ENCODE measurements at regions not wholly inside any gene's neighbourhood (a gene's known extent, or its start where the extent isn't known, plus 50 kb on each side); places are given as distances from the start of the nearest gene placed in this dataset.

GRCh38 chr12:90078344-90078743, 369.7 kb upstream of the ATP2B1 start:
- DNase-seq (ENCODE audit: low read depth), result no peak

- DNase-seq (ENCODE audit: low read depth), result peak; percentile 40
Measured at GRCh38 chr12:90077756-90078155, 369.1 kb upstream of the ATP2B1 start.

GRCh38 chr12:90076851-90077319, 368.2 kb upstream of the ATP2B1 start:
- DNase-seq (ENCODE audit: low read depth), result no peak

- DNase-seq (ENCODE audit: low read depth), result no peak
Measured at GRCh38 chr12:90075685-90076084, 367.0 kb upstream of the ATP2B1 start.

- DNase-seq (ENCODE audit: low read depth), result no peak
Measured at GRCh38 chr12:90074086-90074485, 365.4 kb upstream of the ATP2B1 start.

- no peak for DNase-seq (ENCODE audit: low read depth)
Measured at GRCh38 chr12:90071996-90072395, 363.4 kb upstream of the ATP2B1 start.

GRCh38 chr12:90069711-90070110, 361.1 kb upstream of the ATP2B1 start:
- DNase-seq (ENCODE audit: low read depth), result no peak

GRCh38 chr12:90067791-90068190, 359.2 kb upstream of the ATP2B1 start:
- DNase-seq (ENCODE audit: low read depth), result no peak

GRCh38 chr12:90064852-90065801, 356.5 kb upstream of the ATP2B1 start:
- peak; percentile 26 for DNase-seq (ENCODE audit: low read depth)

- DNase-seq (ENCODE audit: low read depth), result peak; percentile 19
Measured at GRCh38 chr12:90062799-90063198, 354.2 kb upstream of the ATP2B1 start.

GRCh38 chr12:90061809-90062208, 353.2 kb upstream of the ATP2B1 start:
- DNase-seq (ENCODE audit: low read depth), result peak; percentile 59

- DNase-seq (ENCODE audit: low read depth), result no peak
Measured at GRCh38 chr12:90060031-90060430, 351.4 kb upstream of the ATP2B1 start.

- peak; percentile 93 for DNase-seq (ENCODE audit: low read depth)
Measured at GRCh38 chr12:90058704-90059103, 350.1 kb upstream of the ATP2B1 start.

- DNase-seq (ENCODE audit: low read depth), result peak; percentile 70
Measured at GRCh38 chr12:90055071-90055470, 346.4 kb upstream of the ATP2B1 start.

- no peak for DNase-seq (ENCODE audit: low read depth)
Measured at GRCh38 chr12:90048918-90049317, 340.3 kb upstream of the ATP2B1 start.

GRCh38 chr12:90045559-90045958, 336.9 kb upstream of the ATP2B1 start:
- DNase-seq (ENCODE audit: low read depth), result peak; percentile 19

- DNase-seq (ENCODE audit: low read depth), result no peak
Measured at GRCh38 chr12:90044069-90044468, 335.4 kb upstream of the ATP2B1 start.

GRCh38 chr12:90042920-90043641, 334.4 kb upstream of the ATP2B1 start:
- peak; percentile 69 for DNase-seq (ENCODE audit: low read depth)

- peak; percentile 29 for DNase-seq (ENCODE audit: low read depth)
Measured at GRCh38 chr12:90038289-90038688, 329.7 kb upstream of the ATP2B1 start.

GRCh38 chr12:90037740-90038139, 329.1 kb upstream of the ATP2B1 start:
- peak; percentile 65 for DNase-seq (ENCODE audit: low read depth)

- DNase-seq (ENCODE audit: low read depth), result peak; percentile 75
Measured at GRCh38 chr12:90036637-90037036, 328.0 kb upstream of the ATP2B1 start.

- DNase-seq (ENCODE audit: low read depth), result no peak
Measured at GRCh38 chr12:90030726-90031125, 322.1 kb upstream of the ATP2B1 start.

GRCh38 chr12:90029317-90029716, 320.7 kb upstream of the ATP2B1 start:
- no peak for DNase-seq (ENCODE audit: low read depth)

All from EH (cell line).